NT2/D1 (cell line): ENCODE measurements at regions not wholly inside any gene's neighbourhood (a gene's known extent, or its start where the extent isn't known, plus 50 kb on each side); places are given as distances from the start of the nearest gene placed in this dataset.

Experiments
- SUZ12 ChIP-seq: IDR thresholded peaks from 2 replicates; pipeline ENCODE4 v1.6.1; 2011; ENCODE audit not compliant: insufficient read length, insufficient read depth; ENCODE audit errors: extremely low read depth
- YY1 ChIP-seq: IDR thresholded peaks from 2 replicates; pipeline ENCODE4 v1.6.1; 2011; ENCODE audit not compliant: insufficient read length, insufficient read depth
- ZNF274 ChIP-seq: IDR thresholded peaks from 2 replicates; pipeline ENCODE4 v1.6.1; 2011; ENCODE audit warnings: mild to moderate bottlenecking, low read depth, low read length

- TF ChIP-seq YY1 (no peak), ZNF274 (no peak), SUZ12 (no peak)
Observed at GRCh38 chr12:126763359-126763758, 1503.6 kb upstream of the TMEM132C start.
